HUES6 (cell line): ENCODE measurements at regions not wholly inside any gene's neighbourhood (a gene's known extent, or its start where the extent isn't known, plus 50 kb on each side); places are given as distances from the start of the nearest gene placed in this dataset.

Experiments used
- H3K27ac ChIP-seq: 2 replicates; pipeline ENCODE4 v1.7.0; 2013; ENCODE audit warnings: low read depth, mild to moderate bottlenecking, low read length, inconsistent platforms
- H3K27me3 ChIP-seq: 2 replicates; pipeline ENCODE4 v1.6.1; 2013; ENCODE audit warnings: low read length; ENCODE audit not compliant: control insufficient read depth, insufficient read depth
- H3K36me3 ChIP-seq: 2 replicates; pipeline ENCODE4 v1.6.1; 2013; ENCODE audit warnings: low read length; ENCODE audit not compliant: control insufficient read depth, insufficient read depth
- H3K4me1 ChIP-seq: 2 replicates; pipeline ENCODE4 v1.6.1; 2013; ENCODE audit warnings: low read length; ENCODE audit not compliant: control insufficient read depth, insufficient read depth
- H3K4me3 ChIP-seq: 2 replicates; pipeline ENCODE4 v1.5.1; 2013; ENCODE audit warnings: low read depth, low read length
- H3K9ac ChIP-seq: one replicate; pipeline ENCODE4 v1.6.1; 2013; ENCODE audit warnings: mild to moderate bottlenecking, low read length
- H3K9me3 ChIP-seq: 2 replicates; pipeline ENCODE4 v1.6.1; 2013; ENCODE audit warnings: low read depth, low read length; ENCODE audit not compliant: control insufficient read depth, insufficient read depth

GRCh38 chr16:82331974-82332750, 162.1 kb upstream of the MPHOSPH6 start:
- Histone ChIP-seq H3K4me1 (no peaks in the 10 kb centered on the region), H3K27me3 (no peaks in the 10 kb centered on the region), H3K9ac (no peak overlapping the region), H3K27ac (no peak overlapping the region), H3K36me3 (no peaks in the 10 kb centered on the region), H3K9me3 (no peaks in the 10 kb centered on the region), H3K4me3 (no peak overlapping the region)

GRCh38 chr16:82331397-82331796, 161.4 kb upstream of the MPHOSPH6 start:
- H3K27ac ChIP-seq, result no peak overlapping the region

GRCh38 chr16:82329504-82330192, 159.6 kb upstream of the MPHOSPH6 start:
- H3K27ac ChIP-seq, result no peak overlapping the region
- H3K27me3 ChIP-seq, result peaks cover 7% of the 10 kb centered on the region; the same call in 1 of the 2 replicates
- H3K9me3 ChIP-seq, result no peaks in the 10 kb centered on the region
- no peaks in the 10 kb centered on the region for H3K36me3 ChIP-seq
- H3K4me3 ChIP-seq, result no peak overlapping the region
- no peak overlapping the region for H3K9ac ChIP-seq
- no peaks in the 10 kb centered on the region for H3K4me1 ChIP-seq

More at GRCh38 chr16:82331397-82331796, 161.4 kb upstream of the MPHOSPH6 start:
- H3K4me1 ChIP-seq, result no peaks in the 10 kb centered on the region
- H3K4me3 ChIP-seq, result no peak overlapping the region
- H3K27me3 ChIP-seq, result peaks cover 1% of the 10 kb centered on the region; the same call in 1 of the 2 replicates
- no peak overlapping the region for H3K9ac ChIP-seq
- no peaks in the 10 kb centered on the region for H3K9me3 ChIP-seq
- no peaks in the 10 kb centered on the region for H3K36me3 ChIP-seq

GRCh38 chr16:82328881-82329469, 159.0 kb upstream of the MPHOSPH6 start:
- Histone ChIP-seq H3K4me1 (no peaks in the 10 kb centered on the region), H3K9me3 (no peaks in the 10 kb centered on the region), H3K27me3 (peaks cover 7% of the 10 kb centered on the region; the same call in 1 of the 2 replicates), H3K27ac (no peak overlapping the region), H3K4me3 (no peak overlapping the region), H3K36me3 (no peaks in the 10 kb centered on the region), H3K9ac (no peak overlapping the region)

- Histone ChIP-seq H3K27ac (no peak overlapping the region), H3K27me3 (peaks cover 7% of the 10 kb centered on the region; the same call in 1 of the 2 replicates), H3K4me3 (no peak overlapping the region), H3K36me3 (no peaks in the 10 kb centered on the region), H3K4me1 (no peaks in the 10 kb centered on the region), H3K9me3 (peaks cover 4% of the 10 kb centered on the region; the same call in 1 of the 2 replicates), H3K9ac (no peak overlapping the region)
These were observed 153.1 kb upstream of the MPHOSPH6 start for GRCh38 chr16:82323171-82323570.

GRCh38 chr16:82322177-82322576, 152.2 kb upstream of the MPHOSPH6 start:
- Histone ChIP-seq H3K4me1 (no peaks in the 10 kb centered on the region), H3K36me3 (no peaks in the 10 kb centered on the region), H3K27me3 (peaks cover 7% of the 10 kb centered on the region; the same call in 1 of the 2 replicates), H3K4me3 (no peak overlapping the region), H3K9ac (no peak overlapping the region), H3K27ac (no peak overlapping the region), H3K9me3 (peaks cover 4% of the 10 kb centered on the region; the same call in 1 of the 2 replicates)

GRCh38 chr16:82319038-82319437, 149.0 kb upstream of the MPHOSPH6 start:
- H3K9ac ChIP-seq, result no peak overlapping the region
- H3K4me3 ChIP-seq, result no peak overlapping the region
- H3K4me1 ChIP-seq, result no peaks in the 10 kb centered on the region
- peaks cover 4% of the 10 kb centered on the region; the same call in 1 of the 2 replicates for H3K9me3 ChIP-seq
- no peaks in the 10 kb centered on the region for H3K27me3 ChIP-seq
- H3K27ac ChIP-seq, result no peak overlapping the region
- H3K36me3 ChIP-seq, result no peaks in the 10 kb centered on the region

GRCh38 chr16:82317411-82318167, 147.6 kb upstream of the MPHOSPH6 start:
- Histone ChIP-seq H3K4me1 (no peaks in the 10 kb centered on the region), H3K27me3 (no peaks in the 10 kb centered on the region), H3K27ac (no peak overlapping the region), H3K4me3 (no peak overlapping the region), H3K9me3 (no peaks in the 10 kb centered on the region), H3K9ac (no peak overlapping the region), H3K36me3 (no peaks in the 10 kb centered on the region)

GRCh38 chr16:82313754-82314153, 143.7 kb upstream of the MPHOSPH6 start:
- Histone ChIP-seq H3K9me3 (no peaks in the 10 kb centered on the region), H3K9ac (no peak overlapping the region), H3K27ac (no peak overlapping the region), H3K36me3 (no peaks in the 10 kb centered on the region), H3K27me3 (no peaks in the 10 kb centered on the region; the same call in 1 of the 2 replicates), H3K4me3 (no peak overlapping the region), H3K4me1 (no peaks in the 10 kb centered on the region)

GRCh38 chr16:82311528-82311927, 141.5 kb upstream of the MPHOSPH6 start:
- Histone ChIP-seq H3K9me3 (no peaks in the 10 kb centered on the region), H3K36me3 (no peaks in the 10 kb centered on the region), H3K27me3 (no peaks in the 10 kb centered on the region; the same call in 1 of the 2 replicates), H3K27ac (no peak overlapping the region), H3K9ac (no peak overlapping the region), H3K4me1 (no peaks in the 10 kb centered on the region), H3K4me3 (no peak overlapping the region)
